ENCODE measurements at regions not wholly inside any gene's neighbourhood (a gene's known extent, or its start where the extent isn't known, plus 50 kb on each side); places are given as distances from the start of the nearest gene placed in this dataset.
"Not testable (repeated sequence)": the region's sequence is repeated elsewhere in the genome, so short reads cannot be mapped to it uniquely, and the experiment has no call there.

- Mint-ChIP-seq H3K27me3 (no peaks in the 10 kb centered on the region), H3K36me3 (no peaks in the 10 kb centered on the region), H3K27ac (no peak overlapping the region), H3K9me3 (ENCODE audit: low read depth) (no peaks in the 10 kb centered on the region), H3K4me1 (no peaks in the 10 kb centered on the region), H3K4me3 (no peak overlapping the region)
- CTCF ChIA-PET, result no interaction called here
- DNase-seq (no peak), ATAC-seq (no peak)
Measured at GRCh38 chr3:4153771-4154170, 149.4 kb upstream of the SETMAR start.

- Mint-ChIP-seq H3K9me3 (ENCODE audit: low read depth) (no peaks in the 10 kb centered on the region), H3K36me3 (no peaks in the 10 kb centered on the region), H3K4me3 (no peak overlapping the region), H3K27me3 (no peaks in the 10 kb centered on the region), H3K4me1 (no peaks in the 10 kb centered on the region), H3K27ac (no peak overlapping the region)
- DNase-seq, result no peak
- CTCF ChIA-PET, result no interaction called here
- no peak for ATAC-seq
Measured at GRCh38 chr3:4158329-4158728, 144.8 kb upstream of the SETMAR start.

DNA sequence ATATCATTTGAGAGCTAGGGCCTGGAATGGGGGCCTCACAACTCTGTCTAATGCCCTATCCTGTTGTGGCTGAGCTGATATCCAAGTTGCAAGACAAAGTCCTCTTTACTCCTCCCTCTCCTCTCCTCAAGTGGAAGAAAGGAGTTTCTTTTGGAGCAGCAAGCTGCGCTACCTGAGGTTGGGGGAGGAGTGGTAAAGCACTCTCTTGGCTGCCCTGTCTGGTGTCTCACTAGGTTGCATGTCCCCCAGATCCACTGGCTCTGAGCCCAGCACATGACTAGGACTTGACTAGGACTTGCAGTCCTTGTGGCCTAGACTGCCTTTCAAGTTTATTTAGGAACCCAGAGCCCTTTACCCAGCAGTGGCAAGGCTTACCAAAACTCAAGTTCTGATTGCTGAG, 141.1 kb upstream of the SETMAR start:
- CTCF ChIA-PET, result no interaction called here
- ATAC-seq, result no peak
- H3K36me3 Mint-ChIP-seq, result no peaks in the 10 kb centered on the region

GRCh38 chr3:4163011-4163410, 140.2 kb upstream of the SETMAR start:
- CTCF ChIA-PET, result no interaction called here
- no peaks in the 10 kb centered on the region for H3K36me3 Mint-ChIP-seq
- DNase-seq (no peak), ATAC-seq (no peak)
- H3K4me3 Mint-ChIP-seq, result no peak overlapping the region
- no peak overlapping the region for H3K27ac Mint-ChIP-seq
- H3K9me3 Mint-ChIP-seq (ENCODE audit: low read depth), result no peaks in the 10 kb centered on the region
- H3K27me3 Mint-ChIP-seq, result no peaks in the 10 kb centered on the region
- no peaks in the 10 kb centered on the region for H3K4me1 Mint-ChIP-seq

More for the DNA sequence above, 141.1 kb upstream of the SETMAR start:
- Mint-ChIP-seq H3K4me1 (no peaks in the 10 kb centered on the region), H3K9me3 (ENCODE audit: low read depth) (no peaks in the 10 kb centered on the region), H3K4me3 (no peak overlapping the region), H3K27me3 (no peaks in the 10 kb centered on the region), H3K27ac (no peak overlapping the region)
- no peak for DNase-seq

DNA sequence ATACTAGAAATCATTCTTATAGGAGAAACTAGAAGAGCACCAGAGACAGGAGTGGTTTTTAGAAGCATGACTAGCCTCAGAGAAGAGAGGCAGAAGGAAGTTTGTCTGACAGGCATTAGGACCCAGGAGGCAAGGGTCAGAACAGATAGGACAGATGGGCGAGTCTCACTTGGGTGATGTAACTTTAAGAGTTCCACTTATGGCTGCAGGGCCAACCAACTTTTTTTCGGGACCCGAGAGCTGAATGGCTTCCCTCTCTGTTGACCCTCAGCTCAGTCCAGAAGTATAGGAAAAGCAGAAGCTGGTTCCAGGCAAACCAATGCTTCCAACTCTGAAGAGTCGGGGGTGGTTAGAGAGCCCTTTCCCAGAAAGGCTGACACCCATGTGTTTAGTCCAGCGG, 136.6 kb upstream of the SETMAR start:
- CTCF ChIA-PET, result no interaction called here
- DNase-seq (no peak), ATAC-seq (no peak)
- Mint-ChIP-seq H3K4me1 (no peaks in the 10 kb centered on the region), H3K27ac (no peak overlapping the region), H3K36me3 (no peaks in the 10 kb centered on the region), H3K27me3 (no peaks in the 10 kb centered on the region), H3K9me3 (ENCODE audit: low read depth) (no peaks in the 10 kb centered on the region), H3K4me3 (no peak overlapping the region)

DNA sequence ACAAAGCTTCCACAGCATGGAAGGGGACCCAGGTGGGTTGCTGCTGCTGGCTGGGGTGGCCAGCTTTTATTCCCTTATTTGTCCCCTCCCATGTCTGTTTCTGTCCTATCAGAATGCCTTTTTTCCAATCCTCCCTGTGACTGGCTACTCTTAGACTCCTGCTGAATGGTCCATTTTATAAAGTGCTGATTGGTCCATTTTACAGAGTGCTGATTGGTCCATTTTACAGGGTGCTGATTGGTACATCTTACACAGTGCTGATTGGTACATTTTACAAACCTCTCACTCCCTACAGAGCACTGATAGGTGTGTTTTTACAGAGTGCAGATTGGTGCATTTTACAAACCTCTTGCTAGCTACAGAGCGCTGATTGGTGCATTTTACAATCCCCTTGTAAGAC, 135.9 kb upstream of the SETMAR start:
- ATAC-seq; H3K4me3 Mint-ChIP-seq; CTCF ChIA-PET; H3K36me3 Mint-ChIP-seq; H3K27me3 Mint-ChIP-seq; DNase-seq; H3K27ac Mint-ChIP-seq; H3K9me3 Mint-ChIP-seq (ENCODE audit: low read depth); H3K4me1 Mint-ChIP-seq: not testable (repeated sequence)

DNA sequence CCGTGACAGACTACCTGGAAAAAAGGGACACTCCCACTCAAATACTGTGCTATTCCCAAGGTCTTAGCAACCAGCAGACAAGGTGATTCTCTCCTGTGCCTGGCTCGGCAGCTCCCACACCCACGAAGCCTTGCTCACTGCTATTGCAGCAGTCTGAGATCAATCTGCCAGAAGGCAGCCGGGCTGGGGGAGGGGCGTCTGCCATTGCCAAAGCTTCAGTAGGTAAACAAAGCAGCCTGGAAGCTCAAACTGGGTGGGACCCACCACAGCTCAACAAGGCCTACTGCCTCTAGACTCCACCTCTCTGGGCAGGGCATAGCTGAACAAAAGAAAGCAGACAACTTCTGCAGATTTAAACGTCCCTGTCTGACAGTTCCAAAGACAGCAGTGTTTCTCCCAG, 128.4 kb upstream of the SETMAR start:
- no peaks in the 10 kb centered on the region for H3K36me3 Mint-ChIP-seq
- CTCF ChIA-PET, result no interaction called here

GRCh38 chr3:4191971-4192370, 111.2 kb upstream of the SETMAR start:
- ATAC-seq, result no peak
- no peaks in the 10 kb centered on the region for H3K9me3 Mint-ChIP-seq (ENCODE audit: low read depth)
- no peaks in the 10 kb centered on the region for H3K36me3 Mint-ChIP-seq
- CTCF ChIA-PET, result no interaction called here
- DNase-seq, result no peak
- H3K4me3 Mint-ChIP-seq, result no peak overlapping the region
- H3K27me3 Mint-ChIP-seq, result no peaks in the 10 kb centered on the region
- no peak overlapping the region for H3K27ac Mint-ChIP-seq
- H3K4me1 Mint-ChIP-seq, result no peaks in the 10 kb centered on the region

More for the DNA sequence above, 128.4 kb upstream of the SETMAR start:
- no peaks in the 10 kb centered on the region for H3K27me3 Mint-ChIP-seq
- H3K27ac Mint-ChIP-seq, result no peak overlapping the region
- ATAC-seq, result no peak
- H3K4me3 Mint-ChIP-seq, result no peak overlapping the region
- no peaks in the 10 kb centered on the region for H3K4me1 Mint-ChIP-seq
- no peak for DNase-seq
- H3K9me3 Mint-ChIP-seq (ENCODE audit: low read depth), result peaks cover 6% of the 10 kb centered on the region

DNA sequence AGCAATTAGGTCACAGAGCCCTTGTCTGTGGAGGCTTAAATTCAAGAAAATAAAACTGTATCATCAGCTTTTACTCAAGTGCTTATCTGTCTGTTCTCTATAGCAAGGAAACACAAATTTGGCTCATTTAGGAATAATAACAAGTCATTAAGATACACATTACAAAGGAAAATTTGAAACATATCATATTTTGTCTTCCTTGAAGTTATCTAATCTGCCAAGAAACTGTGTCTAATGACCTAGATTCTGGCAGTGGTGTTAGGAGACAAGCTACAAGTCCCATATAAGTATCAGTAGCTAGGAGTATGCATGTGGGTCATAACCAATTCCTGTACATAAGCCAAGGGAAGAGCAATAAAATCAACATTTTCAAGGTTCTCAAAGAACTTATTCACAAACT, 108.2 kb upstream of the SETMAR start:
- CTCF ChIA-PET, result no interaction called here
- Mint-ChIP-seq H3K27ac (no peak overlapping the region), H3K4me1 (no peaks in the 10 kb centered on the region), H3K9me3 (ENCODE audit: low read depth) (no peaks in the 10 kb centered on the region), H3K36me3 (no peaks in the 10 kb centered on the region), H3K4me3 (no peak overlapping the region), H3K27me3 (no peaks in the 10 kb centered on the region)
- ATAC-seq (no peak), DNase-seq (no peak)

DNA sequence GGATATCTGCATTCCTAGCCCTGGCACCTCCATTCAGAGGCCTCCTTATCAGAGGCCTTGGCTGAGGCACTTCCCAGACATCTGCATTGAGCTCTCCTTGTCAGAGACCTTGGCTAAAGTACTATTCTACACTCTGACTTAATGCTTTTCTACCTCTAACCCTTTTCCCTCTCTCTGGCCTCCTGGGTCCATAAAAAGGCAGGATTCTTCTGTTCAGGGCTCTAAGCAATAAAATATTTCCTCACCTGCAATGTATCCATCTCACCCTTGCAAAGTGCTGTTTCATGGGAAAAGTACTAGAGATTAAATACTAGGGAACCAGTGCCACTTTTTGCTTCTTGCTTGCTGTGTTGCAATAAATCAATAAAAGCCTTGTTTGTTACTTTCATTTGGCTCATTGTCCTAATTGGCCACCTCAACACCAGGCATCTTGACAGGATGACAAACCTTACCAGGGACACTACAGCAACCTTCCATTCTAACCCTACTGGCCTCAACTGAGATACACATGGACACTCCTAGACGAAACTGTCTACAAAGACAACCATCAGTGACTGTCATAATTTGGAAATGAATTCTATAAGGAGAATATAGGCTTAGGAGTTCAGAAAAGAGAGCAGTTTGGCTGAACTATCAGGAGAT, 106.5 kb upstream of the SETMAR start:
- H3K27me3 Mint-ChIP-seq, result no peaks in the 10 kb centered on the region
- DNase-seq (no peak), ATAC-seq (no peak)
- no peak overlapping the region for H3K27ac Mint-ChIP-seq
- no peaks in the 10 kb centered on the region for H3K4me1 Mint-ChIP-seq
- CTCF ChIA-PET, result no interaction called here
- H3K4me3 Mint-ChIP-seq, result no peak overlapping the region
- H3K36me3 Mint-ChIP-seq, result no peaks in the 10 kb centered on the region
- H3K9me3 Mint-ChIP-seq (ENCODE audit: low read depth), result no peaks in the 10 kb centered on the region

- H3K36me3 Mint-ChIP-seq, result no peaks in the 10 kb centered on the region
- ATAC-seq, result no peak
- no peaks in the 10 kb centered on the region for H3K4me1 Mint-ChIP-seq
- CTCF ChIA-PET, result no interaction called here
- no peak overlapping the region for H3K27ac Mint-ChIP-seq
- no peaks in the 10 kb centered on the region for H3K27me3 Mint-ChIP-seq
- no peaks in the 10 kb centered on the region for H3K9me3 Mint-ChIP-seq (ENCODE audit: low read depth)
- no peak for DNase-seq
- no peak overlapping the region for H3K4me3 Mint-ChIP-seq
Measured at GRCh38 chr3:4197670-4198069, 105.5 kb upstream of the SETMAR start.

DNA sequence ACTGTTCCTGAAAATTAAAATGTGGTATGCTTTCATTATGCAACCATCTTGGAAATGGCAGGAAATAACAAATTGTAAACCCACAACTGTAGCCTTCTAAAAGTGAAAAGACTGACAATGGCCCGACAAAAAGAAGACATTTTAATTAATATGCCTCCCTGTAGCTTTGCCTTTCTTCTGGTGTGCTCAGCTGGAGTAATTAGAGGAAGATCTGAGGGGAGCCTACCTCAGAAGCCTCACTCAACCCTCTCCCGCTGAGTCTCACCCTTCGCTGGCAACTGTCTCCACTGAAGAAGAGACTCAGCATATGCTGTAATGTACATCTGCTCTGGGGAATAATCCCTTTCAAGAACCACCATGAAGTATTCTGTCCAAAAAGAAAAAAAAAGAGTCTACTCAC, 104.7 kb upstream of the SETMAR start:
- ATAC-seq, result no peak
- no peaks in the 10 kb centered on the region for H3K9me3 Mint-ChIP-seq (ENCODE audit: low read depth)
- CTCF ChIA-PET, result no interaction called here

GRCh38 chr3:4204776-4205175, 98.4 kb upstream of the SETMAR start:
- H3K36me3 Mint-ChIP-seq; H3K27ac Mint-ChIP-seq; H3K4me1 Mint-ChIP-seq; DNase-seq; H3K9me3 Mint-ChIP-seq (ENCODE audit: low read depth); ATAC-seq; H3K27me3 Mint-ChIP-seq; CTCF ChIA-PET; H3K4me3 Mint-ChIP-seq: not testable (repeated sequence)

More for the DNA sequence above, 104.7 kb upstream of the SETMAR start:
- H3K27me3 Mint-ChIP-seq, result no peaks in the 10 kb centered on the region
- no peak overlapping the region for H3K4me3 Mint-ChIP-seq
- DNase-seq, result no peak
- H3K4me1 Mint-ChIP-seq, result no peaks in the 10 kb centered on the region
- no peak overlapping the region for H3K27ac Mint-ChIP-seq
- H3K36me3 Mint-ChIP-seq, result no peaks in the 10 kb centered on the region

GRCh38 chr3:4207672-4208071, 95.5 kb upstream of the SETMAR start:
- CTCF ChIA-PET, result no interaction called here
- Mint-ChIP-seq H3K27ac (no peak overlapping the region), H3K36me3 (no peaks in the 10 kb centered on the region), H3K9me3 (ENCODE audit: low read depth) (peaks cover 2% of the 10 kb centered on the region), H3K27me3 (no peaks in the 10 kb centered on the region), H3K4me3 (no peak overlapping the region), H3K4me1 (peaks cover 5% of the 10 kb centered on the region)
- ATAC-seq, result no peak
- DNase-seq, result no peak

DNA sequence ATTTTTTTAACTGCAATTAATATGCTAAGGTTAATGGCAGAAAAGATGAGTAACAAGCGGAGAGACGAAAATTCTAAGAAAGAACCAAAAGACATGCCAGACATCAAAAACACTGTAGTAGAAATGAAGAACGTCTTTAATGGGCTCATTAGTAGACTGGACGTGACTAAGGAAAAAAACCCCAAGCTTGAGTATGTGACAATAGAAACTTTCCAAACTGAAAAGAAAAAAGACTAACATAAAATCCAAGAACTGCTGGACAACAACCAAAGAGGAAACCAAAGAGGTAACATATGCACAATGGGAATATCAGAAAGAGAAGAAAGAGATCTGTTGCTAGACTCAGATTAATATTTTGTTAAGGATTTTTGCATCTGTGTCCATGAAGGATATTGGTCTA, 94.6 kb upstream of the SETMAR start:
- Mint-ChIP-seq H3K4me3 (no peak overlapping the region), H3K9me3 (ENCODE audit: low read depth) (peaks cover 2% of the 10 kb centered on the region), H3K27me3 (no peaks in the 10 kb centered on the region), H3K4me1 (peaks cover 5% of the 10 kb centered on the region), H3K36me3 (no peaks in the 10 kb centered on the region), H3K27ac (no peak overlapping the region)
- ATAC-seq (no peak), DNase-seq (no peak)
- CTCF ChIA-PET, result no interaction called here
